ENCODE measurements at regions not wholly inside any gene's neighbourhood (a gene's known extent, or its start where the extent isn't known, plus 50 kb on each side); places are given as distances from the start of the nearest gene placed in this dataset.

DNA sequence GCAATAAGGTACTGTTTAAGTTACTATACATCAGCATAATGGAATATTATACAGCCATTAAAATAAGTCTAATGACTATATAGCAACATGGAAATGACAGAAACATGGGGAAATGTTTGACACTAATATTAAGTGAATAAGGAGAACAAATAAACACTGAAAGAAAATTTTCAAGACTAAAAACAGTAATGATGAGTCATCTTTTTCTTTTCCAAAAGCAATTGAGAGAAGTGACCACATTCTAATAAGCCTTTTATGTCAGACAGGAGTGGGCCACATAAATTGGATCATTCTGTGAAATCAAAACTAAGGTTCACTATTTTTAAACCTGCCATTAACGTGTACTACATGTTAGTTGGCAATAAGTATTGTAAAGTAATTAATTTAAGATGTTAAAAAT, 187.5 kb downstream of the AHR start:
- DNase-seq = no peak

DNA sequence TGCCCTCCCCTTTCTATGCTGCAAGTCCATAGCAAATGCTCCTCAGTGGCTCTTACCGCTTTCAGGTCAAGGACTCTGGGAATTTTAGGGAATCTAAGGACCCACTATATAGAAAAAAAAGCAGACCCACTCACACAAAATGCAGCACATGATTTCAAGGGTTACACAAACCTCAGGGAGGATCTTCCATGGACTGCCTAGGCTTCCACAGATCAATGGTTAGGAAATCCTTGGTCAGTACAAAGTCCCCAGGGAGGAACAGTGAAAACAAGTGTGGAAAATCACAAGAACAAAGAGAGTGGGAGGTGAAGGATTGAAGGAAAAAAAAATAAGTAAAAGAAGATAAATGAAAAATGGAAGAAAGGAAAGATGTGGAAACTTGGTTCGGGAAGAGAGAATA, 188.4 kb downstream of the AHR start:
- DNase-seq = no peak

DNA sequence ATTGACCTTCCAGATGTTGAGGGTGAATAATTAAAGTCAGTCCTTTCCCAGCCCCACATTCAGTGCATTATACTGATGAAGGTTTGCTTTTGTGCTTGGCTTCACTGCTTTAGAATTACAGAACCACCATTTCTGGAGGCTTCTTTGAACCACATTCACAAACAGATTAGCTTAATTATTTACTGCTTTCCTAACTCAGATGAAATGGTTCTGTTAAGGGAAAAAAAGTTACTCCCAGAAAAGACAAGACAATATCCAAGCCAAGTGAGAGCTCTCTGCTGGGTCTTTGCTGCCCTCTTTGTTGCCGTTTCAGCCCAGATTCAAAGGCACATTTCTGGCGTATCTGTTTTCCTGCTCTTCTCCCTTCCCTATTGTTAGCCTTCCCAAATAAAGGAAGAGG, 188.9 kb downstream of the AHR start:
- no peak for DNase-seq

DNA sequence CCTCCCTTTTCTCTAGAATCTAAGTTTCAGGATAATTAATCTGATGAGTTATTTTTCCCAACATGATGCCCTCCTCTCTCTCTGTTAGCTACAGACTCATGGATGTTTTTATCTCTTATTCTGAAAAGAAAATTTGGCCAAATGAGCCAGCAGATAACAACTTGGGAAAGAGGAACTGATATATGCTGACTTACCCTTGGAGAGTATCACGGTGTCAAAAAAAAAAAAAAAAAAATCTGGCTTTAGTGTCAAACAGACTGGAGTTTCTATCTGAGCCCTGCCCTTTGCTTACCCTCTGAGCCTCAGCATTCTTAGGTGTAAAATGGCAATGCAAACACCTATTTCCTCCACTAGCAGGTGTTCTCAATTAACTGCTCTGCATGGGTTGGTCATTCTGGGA, 190.4 kb downstream of the AHR start:
- DNase-seq = no peak

DNA sequence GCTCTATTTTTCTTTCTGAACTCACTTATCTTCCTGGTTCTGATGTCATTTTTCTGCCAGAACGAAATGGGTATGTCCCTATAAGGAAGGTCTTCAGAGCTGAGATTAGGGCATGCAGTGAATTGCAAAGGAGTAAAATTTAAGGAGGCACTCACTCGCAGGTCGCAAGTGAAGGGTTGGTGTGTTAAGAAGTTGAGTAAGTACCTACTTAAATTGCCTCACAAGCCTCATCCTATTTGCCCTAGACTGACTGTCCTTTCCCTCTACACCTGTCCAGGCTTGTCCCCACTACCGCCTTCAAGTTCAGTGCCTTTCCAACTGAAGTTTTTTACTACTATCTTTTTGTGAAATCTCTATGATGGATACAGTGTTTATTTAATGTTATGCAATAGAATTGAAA, 191.5 kb downstream of the AHR start:
- no peak for DNase-seq

DNA sequence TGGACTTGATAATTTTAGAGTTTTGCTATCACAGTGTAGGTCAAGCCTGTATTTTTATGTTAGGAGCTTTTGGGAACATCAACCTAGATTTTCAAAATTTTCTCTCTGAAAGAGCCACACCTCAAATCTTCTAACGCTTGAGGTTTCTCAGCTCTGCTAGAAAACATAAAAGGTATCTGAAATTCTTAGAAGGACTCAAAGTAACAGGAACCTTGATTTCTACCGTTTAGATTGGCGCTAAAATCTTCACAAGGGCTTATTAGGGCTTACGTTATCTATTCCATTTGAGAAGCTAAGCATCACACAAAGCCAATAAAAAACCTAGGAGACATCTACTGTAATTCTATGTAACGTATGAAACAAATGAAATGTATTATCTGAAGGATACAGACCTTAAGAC, 192.4 kb downstream of the AHR start:
- no peak for DNase-seq

DNA sequence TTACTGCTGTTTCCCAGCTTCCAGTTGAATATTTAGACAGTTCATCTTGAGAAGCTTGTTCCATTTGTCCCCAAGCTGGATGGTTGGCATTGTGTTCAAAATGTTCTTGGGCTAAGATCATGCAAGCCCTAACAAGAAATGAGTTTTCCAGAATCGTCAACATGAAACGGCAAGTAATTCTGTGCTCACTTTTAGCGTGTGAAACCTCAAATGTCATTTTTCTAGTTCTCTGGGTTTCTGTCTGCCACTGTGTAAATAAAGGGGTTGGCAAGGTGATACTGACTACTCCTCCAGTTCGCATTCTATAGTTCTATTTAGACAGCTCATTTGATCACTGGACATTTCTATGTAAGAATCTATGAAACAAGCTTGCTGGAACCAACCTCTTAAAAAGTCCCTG, 194.0 kb downstream of the AHR start:
- DNase-seq = no peak

DNA sequence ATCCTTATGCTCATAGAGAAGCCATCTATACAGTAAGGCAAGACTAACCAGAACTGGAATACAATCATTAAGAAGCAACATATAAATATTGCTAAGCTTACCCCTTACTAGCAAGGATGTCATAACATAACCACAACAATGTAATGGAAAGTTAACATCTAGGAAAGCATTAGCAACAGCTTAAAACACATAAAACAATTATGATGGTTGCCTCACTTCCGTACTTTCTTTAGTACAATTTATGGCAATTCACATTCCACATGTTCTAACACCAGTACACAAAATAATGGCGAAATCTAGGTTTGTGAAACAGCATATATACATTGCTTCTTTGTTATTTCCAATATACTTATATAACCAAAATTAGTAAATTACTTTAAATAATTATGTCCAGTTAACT, 195.0 kb downstream of the AHR start:
- DNase-seq = no peak

DNA sequence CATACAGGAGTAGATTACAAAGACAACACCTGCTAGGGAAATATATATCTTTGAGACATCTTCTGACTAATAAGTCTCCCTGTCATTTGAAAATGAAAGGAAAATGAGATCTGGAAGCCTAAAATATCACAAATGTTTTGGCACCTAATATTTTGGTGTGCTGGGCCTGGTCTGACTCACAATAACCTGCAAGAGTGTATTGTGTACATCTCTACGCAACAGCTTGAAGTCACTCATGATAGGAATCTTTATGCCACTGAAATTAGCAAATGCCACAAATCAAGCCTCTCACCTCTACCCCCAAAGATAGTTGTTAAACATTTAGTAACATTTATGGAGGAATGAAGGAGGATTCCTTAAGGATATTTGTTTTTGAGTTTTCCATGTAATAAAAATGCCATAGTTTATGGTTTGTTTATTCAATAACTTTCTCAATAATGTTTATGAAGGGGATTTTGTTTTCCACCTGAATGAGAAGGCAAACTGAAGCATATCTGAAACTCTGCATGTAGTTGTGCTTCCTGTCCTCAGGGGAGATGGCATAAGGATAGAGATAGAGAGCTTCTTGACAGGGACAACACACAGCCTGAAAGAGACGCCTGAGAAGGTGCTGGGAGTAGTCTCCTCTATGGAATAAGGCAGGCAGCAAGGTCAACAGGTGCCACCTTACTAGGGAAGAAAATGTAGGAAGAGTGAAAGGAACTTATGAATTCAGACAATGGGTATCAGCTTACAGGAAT, 197.4 kb downstream of the AHR start:
- DNase-seq = no peak

DNA sequence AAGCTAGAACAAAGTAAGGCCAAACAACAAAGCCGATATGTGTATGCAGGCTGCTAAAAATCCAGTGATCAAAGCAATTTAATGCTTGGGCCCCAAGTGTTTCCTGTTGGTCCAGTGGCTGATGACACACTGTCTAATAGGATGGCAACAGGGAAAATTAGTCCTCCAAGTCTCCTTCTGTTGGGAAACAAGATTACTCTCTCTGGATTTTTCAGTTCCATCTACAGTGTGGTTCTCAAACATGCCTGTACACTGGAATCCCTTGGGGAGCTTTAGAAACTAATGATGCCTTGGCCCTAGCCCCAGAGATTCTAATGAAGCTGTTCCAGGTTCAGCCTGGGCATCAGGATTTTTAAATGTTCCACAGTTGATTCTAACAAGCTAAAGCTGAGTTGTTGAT, 198.7 kb downstream of the AHR start:
- no peak for DNase-seq

DNA sequence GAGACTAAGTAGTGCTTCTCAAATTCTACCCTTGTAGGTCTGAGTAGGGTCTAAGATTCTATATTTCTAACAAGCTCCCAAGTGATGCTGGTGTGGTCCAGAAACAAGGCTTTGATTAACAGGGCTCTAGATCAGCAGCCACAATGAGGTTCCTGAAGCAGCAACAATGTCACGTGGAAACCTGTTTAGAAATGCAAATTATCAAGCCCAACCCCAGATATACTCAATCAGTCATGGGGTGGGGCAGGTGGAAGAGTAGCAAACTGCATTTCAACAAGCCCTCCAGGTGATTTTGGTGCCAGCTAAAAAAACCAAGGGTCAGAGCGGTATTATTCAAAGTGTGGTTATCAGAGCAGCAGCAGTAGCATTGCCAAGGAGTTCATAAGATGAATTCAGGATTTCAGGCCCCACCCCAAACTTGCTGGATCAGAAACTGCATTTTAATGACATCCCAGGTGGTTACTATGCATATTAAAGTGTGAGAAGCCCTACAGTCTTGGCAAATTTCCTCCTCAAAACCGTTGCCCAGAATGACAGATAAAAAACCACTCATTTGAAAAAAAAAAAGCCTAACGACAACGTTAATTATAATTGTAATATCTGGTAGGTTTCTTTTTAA, 199.2 kb downstream of the AHR start:
- DNase-seq = peak; percentile 24

DNA sequence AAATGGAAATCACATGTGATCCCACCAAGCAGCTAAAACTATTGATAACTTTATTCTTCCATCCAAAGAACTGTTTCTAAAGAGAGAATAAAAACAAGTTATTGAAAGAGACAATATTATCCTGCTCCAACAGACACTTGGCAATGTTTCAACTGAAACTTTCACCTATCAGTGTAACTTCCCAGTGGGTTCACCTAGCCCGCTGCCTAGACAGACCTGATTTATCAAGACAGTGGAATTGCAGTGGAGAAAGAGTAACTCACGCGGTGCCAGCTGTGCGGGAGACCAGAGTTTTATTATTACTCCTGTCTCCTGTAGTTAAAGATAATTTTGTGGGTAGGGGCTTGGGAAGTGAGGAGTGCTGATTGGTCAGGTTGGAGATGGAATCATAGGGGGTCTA, 199.8 kb downstream of the AHR start:
- DNase-seq = no peak

DNA sequence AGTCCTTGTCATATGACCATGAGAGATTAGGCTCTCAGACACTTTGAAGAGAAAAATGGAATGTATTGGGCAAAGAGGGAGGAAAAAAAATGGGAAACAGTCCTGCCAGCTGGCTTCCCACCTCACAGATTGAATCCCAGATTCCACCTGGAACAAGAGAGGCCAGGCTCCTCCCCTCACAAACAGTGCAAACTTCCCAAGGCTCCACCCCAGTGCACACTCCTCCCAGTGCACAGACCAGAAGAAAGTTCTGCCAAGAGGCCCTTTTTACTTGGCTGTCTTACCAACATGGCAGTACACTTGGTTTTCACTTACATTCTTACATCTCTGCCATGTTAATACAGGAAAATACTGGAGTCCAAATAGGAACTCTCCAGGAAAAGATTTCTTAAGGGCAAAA, 202.3 kb downstream of the AHR start:
- DNase-seq = no peak

DNA sequence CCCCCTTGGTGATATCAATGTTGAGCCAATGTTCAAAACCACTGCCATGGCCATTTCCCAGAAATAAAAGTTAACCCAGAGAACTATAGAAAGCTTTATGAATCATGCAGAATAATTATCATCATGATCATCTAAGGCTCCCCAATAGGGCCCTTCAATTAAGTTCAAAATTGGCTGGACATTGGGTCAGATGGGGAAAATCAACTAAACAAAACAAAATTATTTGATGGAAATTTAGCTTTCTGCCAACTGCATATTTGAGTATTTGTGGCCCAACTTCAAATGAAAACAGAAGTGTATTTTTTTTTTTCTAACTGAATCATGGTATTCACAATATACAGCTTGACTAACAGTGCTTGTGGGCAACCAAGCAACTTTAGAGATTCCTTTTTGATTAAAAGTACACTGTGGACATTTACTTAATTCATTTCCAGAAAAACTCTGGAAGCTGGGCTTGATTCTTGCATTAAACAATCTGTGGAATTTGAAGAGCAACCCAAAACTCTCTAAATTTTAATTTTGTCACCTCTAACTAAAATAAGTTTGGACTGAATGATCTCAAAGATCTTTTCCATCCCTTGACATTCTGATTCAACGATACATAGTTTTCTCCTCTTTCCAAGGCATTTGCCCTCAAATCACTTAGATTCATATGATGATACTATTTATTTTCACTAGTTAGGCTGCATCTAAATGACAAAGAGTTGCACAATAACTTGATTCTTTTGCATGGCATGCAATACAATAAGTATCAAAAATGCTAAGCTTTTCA, 203.2 kb downstream of the AHR start:
- DNase-seq = no peak

DNA sequence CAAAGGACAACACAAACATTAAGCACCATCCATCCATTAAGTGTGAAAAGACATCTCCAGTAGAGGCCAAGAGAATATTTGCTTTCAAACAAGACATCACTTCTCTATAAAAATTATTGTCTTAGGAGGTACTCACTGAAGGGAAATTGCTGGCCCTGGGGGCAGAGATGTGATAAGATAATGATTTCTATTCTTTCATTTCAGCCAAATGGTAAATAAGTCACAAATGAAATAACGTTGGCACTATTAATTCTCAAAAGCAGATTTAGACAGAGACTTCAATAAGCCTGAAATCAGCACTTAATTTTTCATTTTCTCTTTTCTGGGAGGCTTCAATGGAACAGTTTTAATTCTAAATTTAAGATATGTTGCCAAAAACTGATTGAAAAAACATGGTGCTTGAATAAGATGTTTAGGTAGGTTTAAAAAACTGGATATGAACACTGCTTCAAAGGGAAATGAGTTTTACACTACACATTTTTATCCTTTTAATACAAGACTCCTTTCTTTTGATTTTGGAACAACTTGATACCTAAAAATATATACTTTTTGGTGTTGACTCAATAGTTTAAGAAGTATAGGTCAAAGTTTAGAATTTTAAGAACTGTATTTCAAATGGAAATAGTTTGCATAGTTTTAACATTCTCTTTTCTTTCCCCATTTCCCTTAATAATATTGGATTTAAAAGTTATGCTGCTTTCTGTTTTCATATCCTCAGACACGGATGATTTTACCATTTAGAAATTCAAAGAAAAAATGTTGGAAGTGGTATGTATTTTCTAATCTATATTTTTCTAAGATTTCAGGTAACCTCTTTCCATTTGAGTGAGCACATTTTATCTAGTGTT, 204.0 kb downstream of the AHR start:
- no peak for DNase-seq

DNA sequence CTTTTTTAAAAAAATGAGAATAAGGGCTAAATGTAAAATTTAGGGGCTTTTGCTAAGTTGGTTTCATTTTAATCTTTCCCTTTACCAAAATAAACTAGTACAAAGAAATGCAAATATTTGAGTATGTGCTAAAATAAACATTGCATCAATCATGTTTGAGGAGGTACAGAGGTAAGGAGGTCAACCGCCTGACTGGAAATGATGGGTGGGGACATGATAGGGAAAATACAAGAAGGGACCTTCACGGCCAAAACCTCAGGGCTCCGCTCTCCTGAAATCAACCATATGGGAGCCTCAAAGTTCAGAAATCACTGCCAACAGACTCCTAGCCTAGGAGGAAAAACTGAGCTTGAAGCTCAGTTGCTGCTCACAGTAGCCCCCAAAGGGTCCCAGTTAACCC, 207.6 kb downstream of the AHR start:
- DNase-seq = no peak

DNA sequence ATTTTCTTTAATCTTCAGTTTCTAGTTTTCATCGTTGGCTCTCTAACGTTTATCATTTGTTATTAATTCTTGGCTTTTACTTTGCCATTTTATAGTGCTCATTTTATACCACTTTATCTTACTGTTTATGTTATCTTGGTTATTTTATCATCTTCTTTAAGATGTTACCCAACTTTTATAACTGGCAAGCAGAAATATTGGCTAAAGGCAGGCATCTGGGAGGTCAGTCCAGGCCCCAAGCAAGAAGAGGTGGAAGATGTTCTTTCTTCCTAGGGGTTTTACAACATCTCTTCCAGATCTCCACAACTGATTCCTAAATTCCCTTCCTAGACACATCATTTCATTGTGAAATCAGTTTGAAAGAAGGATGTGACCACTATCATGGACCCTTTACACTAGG, 208.1 kb downstream of the AHR start:
- DNase-seq = no peak

DNA sequence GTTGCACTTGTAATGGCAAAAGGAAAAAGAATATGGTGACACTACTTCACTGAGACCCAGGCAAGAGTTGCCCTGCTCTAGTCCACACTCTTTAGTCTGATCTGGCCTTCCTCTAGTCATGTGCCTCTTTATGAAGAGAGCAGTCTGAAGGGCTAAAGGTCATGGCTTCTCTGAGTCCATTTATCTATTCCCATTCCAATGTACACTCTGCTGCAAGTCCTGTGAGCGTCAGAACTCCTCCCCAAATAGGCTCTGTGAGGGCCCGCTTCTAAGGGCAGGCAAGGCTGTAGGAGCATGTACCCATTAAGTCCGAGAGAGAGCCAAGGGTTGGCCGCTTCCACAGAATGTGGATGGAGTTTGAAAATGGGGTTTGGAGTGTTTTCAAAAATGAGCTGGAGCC, 209.3 kb downstream of the AHR start:
- DNase-seq = no peak

DNA sequence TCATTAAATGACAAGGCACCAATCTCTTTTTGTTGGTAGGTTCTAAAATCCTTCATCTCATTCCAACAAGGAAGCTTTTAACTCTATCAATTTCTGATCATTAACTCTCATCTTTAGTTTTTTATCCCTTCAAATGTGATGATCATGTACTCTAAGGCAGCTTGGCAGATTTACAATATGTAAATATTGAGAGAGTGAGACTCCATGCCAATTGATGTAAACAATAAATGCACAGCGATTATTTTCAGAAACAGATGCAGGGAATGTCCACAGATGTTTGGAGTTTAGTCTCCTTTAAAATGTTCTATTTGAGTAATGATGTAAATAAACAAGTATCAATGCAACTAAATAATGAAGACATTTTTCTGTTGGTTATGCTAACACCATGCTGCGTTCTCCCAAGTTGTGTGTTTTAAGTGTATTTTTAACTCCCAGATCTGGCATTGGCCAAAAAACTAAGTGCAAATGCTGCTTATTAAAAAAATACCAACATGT, 213.8 kb downstream of the AHR start:
- DNase-seq = no peak

DNA sequence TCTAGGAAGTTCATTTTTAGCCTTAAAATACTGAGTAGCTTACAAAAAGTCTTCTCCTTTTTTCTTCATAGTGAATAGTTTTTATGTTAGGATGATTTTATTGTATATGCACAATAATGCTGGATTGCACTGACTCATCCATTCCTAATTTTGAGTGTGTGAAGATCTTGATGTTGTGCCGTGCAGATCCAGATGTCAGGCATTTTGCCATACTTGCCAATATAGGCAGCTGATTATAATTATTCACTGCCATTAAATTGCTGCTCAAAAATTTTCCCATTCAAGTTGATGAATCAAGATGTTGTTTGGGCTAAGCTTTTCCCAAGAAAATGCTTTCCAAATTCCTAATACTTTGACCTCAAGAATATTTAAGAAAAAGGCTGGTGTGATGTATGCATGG, 218.3 kb downstream of the AHR start:
- DNase-seq = no peak

DNA sequence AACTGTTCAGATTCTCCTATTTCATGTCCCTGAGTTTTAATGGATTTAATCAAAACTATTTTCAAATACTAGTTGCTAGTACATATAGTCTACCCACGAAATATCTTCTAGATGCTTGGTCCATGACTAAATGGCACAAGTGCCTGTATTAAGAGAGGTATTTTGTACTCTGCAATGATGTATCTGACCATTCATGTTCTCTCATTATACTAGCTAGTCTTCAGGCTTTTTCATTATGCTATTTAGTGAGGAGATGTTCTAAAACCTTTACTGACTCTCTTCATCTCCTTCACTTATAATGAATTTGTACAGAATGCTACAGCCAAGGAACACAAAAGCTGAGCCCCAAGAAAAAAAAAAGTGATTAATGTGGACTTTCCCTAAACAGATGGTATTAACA, 222.5 kb downstream of the AHR start:
- DNase-seq = no peak

DNA sequence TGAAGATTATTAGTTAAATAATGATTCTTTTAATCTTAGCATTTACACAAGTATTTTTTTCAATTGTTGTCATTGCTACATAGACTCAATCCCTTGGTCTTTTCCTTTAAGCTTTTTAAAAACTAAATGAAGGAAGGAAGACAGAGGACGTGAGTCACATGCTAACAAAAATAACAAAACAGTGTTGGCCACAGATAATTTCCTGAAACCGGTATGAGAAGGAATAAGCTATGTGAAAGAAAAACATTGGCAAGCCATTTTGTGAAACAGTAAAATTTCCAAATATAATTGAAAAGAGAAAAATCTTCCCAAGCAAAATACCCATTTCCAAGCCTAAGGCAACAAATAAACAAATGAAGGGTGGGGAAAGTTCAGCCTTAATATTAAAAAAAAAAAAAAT, 223.0 kb downstream of the AHR start:
- no peak for DNase-seq

Measured in NCI-H1048 (cell line).